HG03175 (cell line): ENCODE measurements at regions not wholly inside any gene's neighbourhood (a gene's known extent, or its start where the extent isn't known, plus 50 kb on each side); places are given as distances from the start of the nearest gene placed in this dataset.

Experiments used
- ATAC-seq: cut with Tn5 transposase; IDR thresholded peaks from one replicate; pipeline ENCODE4 v1.9.1; 2021; ENCODE audit warnings: mild to moderate bottlenecking, moderate library complexity; ENCODE audit not compliant: unreplicated experiment

DNA sequence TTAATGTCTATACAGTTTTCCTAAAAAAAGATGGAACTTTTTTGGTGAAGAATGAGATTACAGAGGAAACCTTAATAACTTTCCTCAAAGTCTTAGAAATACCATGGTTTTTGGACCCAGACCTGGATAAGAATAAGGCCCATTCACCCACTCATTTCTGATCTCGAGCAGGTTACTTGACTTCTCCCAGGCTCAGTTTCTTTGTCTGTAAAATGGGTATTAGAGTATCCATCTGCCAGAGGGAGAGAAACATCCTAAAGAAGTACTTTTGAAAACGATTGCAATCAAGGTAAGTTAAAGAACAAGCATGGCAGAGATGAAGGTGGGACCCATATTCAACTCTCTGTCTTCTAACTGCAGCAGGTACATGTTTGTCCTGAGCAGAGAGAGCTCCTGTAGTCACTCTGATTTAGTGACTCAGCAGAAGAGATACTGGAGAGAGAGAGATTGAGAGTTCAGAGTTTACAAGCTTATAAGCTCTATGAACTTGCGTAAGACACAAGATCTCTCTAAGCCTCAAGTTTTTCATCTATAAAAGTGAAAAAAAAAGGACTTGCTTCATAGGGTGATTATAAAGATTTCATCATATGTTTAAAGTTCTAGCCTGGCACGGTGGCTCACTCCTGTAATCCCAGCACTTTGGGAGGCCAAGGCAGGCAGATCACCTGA lies 379.4 kb upstream of the SGCD start:
- ATAC-seq: no peak

DNA sequence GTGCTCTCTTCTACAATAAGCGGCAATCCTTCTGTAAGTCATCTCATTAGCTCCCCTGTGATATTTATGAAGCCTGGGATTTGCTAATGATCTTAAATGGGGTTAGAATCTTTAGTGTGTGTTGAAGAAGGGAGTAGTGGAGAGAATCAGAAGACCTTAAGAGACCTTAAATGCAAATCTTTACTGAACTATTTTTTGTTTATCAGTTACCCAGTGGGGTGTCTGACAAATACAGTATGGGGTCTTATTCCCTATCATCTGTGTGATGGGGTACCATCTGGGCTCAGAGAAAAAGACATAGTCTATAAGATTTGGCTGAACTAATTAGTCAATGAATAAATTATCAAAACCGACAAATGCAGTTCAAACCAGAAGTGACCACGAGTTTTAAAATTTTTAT lies 378.4 kb upstream of the SGCD start:
- no peak for ATAC-seq

DNA sequence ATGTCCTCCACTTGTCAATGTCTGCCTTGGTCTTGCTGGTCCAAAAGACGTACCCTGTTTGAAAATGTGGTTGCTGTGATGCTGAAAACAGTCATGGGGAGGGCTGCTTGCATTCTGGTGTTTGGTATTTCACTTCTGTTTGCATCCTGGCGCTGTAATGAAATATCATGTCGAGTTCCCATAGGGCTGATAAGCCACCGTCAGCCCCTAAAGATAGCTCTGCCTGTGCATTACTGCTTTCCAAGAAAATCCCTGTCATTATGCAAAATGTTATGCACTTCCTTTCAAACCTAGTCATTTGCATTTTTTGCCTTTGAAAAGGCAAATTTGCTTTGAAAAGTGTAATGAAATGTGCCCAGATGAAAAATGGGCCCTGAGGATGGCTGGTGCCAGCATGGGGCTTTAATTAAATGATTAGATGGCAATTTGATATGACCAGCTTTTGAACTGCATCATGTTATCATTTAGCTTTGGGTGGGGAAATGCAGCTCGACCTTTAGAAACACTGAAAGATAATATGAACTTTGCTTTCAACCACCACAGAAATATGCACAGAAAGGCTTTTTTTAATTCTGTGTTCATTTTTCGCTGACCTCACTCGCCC lies 374.4 kb upstream of the SGCD start:
- no peak for ATAC-seq

DNA sequence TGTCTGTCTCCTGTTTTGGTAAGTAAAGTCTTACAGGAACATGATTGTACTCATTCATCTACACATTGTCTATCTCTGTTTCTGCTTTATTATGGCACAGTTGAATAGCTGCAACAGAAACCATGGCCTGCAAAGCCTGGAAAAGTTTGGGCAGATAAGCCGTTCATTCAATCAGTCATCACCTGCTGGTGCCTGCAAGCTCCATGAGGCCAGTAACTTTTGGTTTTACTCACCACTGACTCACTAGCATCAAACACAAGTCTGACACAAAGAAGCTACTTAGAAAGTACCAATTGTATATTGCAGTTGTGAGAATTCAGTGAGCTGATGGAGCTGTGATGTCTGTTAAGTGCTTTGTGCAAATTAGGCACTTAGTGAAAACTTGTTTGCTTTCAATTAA lies 373.6 kb upstream of the SGCD start:
- no peak for ATAC-seq

DNA sequence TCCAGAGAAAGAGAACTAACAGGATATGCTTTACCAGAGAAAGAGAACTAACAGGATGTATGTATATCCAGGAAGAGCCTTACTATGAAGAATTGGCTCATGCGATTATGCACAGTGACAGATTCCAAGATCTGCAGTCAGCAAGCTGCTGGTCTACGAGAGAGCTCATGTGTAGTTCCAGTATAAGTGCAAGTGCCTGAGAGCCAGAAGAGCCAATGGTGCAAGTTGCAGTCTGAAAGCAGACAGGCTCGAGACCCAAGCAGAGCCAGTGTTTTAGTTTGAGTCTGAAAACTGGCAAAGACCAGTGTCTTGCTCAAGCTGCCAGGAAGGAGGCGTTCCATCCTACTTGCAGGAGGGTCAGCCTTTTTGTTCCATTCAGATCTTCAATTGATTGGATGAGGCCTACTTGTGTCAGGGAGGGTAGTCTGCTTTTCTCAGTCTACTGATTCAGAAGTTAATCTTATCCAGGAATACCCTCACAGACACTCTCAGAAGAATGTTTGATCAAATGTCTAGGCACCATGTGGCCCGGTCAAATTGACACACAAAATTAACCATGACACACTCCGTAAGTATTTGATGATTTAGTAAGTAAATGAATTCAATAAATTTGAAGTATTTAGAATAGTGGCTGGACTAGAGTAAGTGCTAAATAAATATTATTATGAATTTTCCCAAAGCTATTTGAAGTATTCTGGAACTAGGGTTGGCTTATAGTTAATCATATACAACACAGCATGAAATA lies 372.1 kb upstream of the SGCD start:
- no peak for ATAC-seq

DNA sequence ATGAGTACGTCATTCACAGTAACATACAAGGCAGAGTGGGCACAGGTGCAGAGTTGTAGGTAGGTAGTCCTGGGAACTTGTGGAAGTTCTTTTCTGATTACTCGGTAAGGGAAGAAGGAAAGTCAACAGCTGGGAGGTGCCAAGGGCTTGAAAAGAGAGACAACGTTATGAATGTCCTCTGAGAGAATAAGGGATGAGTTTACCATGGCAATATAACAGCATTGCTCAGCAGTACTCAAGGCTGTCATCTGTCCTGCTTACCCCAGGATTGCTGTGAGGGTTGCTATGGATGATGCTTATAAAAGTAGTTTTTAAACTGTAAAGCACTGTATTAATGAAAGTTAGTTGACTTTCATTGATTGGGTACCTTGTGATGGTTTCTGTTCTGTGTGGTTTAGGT lies 369.1 kb upstream of the SGCD start:
- no peak for ATAC-seq

DNA sequence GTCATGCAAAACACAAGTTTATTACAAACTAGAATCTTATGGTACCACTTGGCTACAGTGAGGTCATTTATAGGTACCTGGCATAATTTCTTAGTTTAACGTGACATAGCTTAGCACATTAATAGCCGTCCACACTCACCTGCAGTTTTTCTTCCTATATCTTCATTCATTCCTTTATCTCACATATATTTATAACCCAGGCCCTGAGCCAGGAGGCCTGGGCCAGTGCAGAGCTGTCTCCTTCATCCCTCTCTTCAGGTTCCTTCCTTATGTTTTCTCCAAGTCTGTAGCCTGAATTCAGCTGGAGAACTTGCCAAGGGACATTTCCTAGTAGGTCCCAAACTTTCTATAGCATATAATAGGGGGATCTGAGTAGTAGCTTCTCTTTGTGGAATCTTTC lies 367.9 kb upstream of the SGCD start:
- ATAC-seq: no peak

DNA sequence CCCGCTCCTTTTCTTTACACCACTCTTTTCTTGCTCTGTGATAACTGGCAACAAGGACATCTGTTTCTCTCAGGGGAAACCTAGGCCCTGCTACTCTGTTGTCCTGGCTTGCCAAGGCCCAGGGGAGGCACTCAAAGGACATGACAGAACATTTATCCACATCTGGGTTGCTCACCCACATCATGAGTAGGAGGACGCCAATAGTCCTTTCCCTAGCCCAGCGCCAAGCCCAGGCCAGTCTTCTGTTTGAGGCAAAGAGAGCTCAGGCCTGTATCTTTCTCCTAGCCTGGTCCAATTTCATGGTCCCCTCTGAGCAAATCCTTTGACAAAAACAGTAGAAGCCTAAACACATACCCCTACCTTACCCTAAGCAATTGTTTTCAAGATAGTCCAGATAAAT lies 366.8 kb upstream of the SGCD start:
- ATAC-seq: no peak

DNA sequence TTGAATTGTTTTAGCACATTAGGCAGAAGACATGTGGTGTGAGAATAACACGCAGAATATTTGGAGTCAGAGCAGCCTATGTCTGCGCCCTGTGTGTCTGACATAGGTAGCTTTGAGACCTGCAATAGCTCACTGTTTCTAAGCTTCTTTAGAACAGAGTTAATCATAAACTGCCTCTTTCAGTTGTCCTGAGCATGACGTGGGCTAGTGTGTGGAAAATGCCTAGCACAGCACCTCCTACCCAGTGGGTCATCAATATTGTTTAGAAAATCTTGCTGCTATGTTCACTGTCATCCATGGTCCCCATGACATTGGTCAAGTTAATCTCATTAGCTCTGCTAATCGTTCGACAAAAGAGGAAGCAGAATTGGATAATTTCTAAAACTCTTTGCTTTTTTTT lies 357.4 kb upstream of the SGCD start:
- no peak for ATAC-seq

DNA sequence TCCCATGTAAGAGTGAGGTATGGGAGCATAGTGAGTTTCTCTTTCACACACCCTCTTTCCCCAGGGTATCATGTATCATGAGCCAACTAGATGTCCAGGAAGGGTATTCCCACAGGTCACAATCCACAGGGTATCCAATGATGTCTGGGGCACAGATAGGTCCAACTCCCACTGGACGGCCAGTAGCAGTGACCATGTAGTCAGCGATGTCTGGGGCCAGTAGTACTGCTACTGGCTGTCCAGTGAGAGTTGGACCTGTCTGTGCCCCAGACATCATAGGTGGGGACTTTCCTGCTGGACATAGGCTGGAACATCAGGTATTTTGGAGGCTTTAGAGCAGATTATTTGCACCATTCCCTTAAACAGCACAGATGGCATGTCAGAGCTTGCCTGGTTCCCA lies 352.6 kb upstream of the SGCD start:
- no peak for ATAC-seq

DNA sequence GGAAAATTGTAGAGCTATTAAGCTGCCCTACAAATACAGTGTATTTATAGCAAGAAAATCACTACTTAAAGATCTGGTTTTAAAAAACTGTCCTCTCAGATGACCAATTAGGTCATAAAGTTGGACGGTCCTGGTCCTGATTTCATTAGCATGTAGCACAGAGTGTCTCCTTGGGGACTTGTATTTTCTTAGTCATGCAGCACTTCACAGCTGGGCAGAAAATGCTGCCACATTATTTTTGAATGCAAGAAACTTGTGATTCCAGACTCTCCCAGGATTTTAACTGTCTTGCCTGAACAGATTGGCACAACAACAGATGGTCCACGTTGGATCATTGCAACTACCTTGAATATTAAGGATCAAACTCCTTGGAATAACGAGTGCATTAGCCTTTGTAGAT lies 348.1 kb upstream of the SGCD start:
- no peak for ATAC-seq

DNA sequence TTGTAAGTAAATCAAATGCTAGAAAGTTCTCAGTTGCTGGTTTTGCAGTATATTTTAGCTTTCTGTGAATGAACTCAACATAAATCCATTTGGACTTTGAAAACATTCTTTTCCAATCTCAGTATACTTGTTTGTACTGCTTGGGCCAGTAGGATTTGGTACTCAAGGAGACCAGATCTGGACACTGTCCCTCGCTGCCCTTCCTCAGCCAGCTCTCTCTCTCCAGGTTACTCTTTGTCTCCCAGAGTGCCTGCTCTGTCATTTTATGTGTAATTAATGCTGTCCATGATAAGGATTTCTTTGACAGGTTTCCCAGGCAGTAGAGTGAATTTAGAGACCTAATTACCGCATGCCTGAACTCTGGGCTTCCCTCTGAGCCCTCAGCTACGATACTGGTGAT lies 344.6 kb upstream of the SGCD start:
- no peak for ATAC-seq

DNA sequence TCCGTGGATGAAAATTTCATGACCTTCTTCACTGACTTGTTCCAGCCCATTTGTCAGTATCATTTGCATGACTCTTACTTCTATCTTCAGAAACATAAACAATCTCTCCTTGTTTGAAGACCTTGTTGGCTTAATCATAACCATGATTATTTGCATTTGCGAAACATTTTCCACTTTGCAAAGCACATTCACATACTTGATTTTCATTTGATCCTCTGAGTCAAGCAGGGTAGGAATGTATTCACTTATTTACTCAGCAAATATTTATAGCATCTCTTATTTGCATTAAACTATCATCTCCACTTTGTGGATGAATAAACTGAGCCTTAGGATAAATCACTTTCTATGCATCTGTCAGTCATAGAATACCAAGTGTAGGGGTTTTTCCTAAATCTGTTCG lies 343.0 kb upstream of the SGCD start:
- ATAC-seq: no peak

DNA sequence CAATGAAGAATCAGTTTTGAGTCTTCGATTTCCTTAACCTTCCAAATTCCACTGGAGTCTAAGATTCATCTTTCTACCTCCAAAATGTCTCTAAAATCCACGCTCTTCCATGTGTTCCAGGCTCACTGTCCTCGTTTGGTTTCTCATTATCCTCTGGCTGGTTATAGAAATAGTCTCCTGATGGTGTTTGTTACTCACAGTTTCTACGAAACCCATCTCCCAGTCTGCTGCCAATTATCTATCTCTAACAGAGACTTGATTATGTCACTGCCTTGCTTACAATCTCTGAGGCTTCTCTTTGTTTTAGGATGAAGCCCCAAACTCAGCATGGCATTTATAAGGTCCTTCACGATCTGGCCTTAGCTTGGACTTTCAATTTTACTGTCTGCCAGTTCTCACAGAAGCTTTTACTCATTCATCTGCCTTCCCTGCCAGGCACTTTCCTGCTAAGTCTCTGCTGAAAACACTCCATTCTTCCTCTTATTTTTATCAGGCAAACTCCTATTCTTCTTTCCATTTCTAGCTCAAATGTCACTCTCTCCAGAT lies 339.6 kb upstream of the SGCD start:
- no peak for ATAC-seq

DNA sequence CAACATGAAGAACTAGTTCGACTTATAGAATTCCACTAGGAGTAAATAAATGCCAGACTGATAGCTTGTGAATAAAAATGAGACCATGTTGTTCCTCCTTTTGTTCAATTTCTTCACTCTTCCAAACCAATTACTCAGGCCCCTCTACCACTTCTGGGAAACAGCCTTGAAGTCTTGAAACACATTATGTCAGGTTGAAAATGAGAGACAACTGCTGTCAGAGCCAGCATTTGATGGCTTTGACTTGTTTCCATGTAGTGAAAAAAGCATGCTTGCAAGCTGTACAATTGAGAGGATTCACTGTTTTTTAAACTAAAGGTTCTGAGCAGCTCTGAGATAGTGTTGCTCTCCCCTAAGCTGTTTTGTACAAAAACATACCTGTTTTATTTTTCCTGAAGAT lies 337.1 kb upstream of the SGCD start:
- no peak for ATAC-seq

DNA sequence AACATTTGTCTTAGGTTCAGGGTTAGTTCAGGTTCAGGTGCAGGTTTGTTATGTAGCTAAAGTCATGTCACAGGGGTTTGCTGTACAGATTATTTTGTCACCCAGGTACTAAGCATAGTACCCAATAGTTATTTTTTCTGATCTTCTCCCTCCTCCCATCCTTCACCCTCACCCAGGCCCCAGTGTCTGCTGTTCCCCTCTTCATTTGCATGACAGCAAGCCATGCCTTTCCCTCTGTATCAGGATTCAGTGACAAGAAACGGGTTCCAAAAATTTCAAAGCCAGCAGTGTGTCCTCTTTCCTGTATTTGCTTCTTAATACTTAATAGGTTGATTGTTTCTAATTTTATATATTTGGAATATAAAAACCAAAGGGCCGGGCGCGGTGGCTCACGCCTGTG lies 330.8 kb upstream of the SGCD start:
- ATAC-seq: no peak

DNA sequence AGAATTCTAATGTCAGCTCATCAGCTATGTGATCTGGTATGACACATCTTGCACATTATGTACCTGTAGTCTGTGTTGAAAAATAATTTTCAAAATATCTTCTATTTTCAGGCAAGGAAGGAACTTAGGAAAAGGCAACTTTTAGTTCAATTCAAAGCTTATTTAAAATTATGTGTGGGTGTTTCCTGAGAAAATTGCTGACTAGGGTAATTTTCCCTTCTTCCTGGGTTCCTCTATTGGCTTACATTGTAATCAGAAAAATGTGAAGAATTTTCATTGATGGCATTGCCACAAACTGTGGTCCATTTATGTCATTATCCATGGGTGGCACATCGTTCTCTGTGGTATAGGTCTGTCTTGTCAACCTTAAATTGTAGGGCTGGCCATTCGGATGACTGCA lies 328.7 kb upstream of the SGCD start:
- no peak for ATAC-seq

DNA sequence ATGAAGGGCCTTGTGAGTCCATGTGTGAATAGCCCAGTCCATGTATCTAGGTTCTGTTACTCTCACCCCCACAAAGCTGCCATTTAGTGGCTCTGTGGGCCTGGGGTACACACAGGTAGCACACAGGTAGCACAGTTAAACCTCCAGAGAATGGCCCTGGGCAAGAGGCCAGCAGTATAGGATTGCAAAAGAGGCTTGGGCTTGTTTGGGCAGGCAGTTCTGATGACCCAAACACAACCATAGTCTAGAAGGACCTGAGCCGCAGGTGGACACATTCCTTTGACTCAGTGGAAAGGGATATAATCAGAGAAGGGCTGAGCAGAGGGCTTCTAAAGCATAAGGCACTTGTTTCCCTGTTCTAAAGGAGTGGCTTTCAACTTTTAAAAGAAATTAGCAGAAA lies 326.8 kb upstream of the SGCD start:
- ATAC-seq: no peak

DNA sequence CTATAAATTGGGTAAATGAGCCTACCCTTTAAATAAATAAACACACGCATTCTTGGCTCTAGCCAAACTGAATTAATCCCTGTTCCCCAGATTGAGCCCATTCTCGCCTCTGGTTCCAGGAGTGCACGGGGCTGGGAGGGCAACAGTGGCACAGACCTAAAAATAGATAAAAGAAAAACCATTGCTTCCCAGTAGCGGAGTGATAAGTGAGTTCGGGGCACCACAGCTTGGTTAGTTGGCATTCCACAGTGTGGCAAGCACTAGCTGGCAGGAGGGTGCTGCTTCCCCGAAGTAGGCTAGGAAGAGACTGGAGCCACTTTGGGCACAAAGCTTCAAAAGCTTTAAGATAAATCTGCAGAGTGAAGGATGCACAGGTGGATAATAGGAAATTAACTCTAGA lies 322.2 kb upstream of the SGCD start:
- no peak for ATAC-seq

DNA sequence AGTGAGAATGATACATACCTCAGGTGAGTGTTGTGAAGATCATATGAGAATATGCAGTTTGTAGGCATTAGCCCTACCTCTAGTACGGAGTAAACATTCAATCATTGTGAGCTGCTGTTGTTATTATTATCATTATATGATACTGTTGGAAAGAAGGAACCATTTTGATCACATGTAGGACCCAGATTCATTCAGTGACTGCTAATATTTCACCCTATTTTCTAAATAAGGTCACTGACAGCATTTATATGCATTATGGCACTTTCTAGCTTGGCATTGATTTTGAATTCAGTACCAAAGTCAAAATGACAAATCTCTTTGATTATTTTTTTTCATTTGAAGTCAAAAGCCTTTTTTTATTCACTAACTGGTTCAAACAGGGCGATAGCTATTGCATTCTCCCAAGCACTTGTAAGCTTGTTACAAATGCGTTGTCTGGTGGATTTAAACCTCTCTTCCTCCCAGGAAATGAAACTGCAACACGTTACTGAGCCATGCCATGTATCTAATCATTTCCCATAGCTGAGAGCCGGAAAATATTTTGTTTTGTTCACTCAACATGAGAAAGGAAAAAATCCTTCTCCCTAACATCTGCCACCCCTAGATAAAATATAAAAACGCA lies 320.8 kb upstream of the SGCD start:
- no peak for ATAC-seq

DNA sequence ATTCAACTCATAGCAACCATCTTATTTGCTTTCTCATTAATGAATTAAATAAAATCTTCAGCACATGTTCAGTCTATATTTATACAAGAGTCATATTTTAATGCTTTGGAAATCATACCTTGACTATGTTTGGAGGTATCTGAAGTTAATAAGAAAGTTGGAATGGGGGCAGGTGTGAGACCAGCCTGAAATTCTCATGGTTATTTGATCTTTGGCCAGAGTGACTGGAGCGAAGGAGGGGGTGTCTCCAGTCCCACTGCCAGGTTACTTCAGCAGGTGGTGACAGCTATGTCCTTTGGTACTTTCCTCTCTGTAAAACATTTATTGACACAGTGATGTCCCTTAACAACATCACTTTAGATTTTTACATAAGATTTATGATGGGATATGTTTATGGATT lies 318.1 kb upstream of the SGCD start:
- ATAC-seq: no peak

DNA sequence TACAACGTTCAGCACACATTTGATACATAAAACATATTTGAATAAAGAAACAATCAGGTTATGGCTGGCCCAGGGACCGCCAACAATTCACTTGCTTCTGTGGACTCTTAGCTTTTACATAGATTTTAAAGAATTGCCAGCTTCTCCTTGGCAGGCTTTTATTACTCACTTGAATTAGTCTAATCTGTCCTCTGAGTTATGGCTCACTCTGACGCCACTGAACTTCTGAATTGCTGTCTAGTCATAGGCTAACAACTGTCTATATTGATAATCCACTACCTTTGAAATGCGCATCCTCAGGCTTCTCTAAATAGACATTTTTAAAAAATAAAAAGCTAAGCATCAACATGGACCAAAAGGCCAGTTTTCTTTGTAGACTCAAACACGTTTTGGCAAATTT lies 317.4 kb upstream of the SGCD start:
- ATAC-seq: no peak
